Omental fat pad (tissue), 3 donors: ENCODE measurements at regions not wholly inside any gene's neighbourhood (a gene's known extent, or its start where the extent isn't known, plus 50 kb on each side); places are given as distances from the start of the nearest gene placed in this dataset.
A peak's percentile ranks its signal among the peaks of the same experiment; 100 is the strongest.

Experiments
- ATAC-seq: fragments of 150-250 bp; one replicate; pipeline ENCODE4 v1.9.1; 2016; ENCODE audit warnings: mild to moderate bottlenecking, moderate library complexity; ENCODE audit not compliant: low FRiP score
- DNase-seq: peaks from one replicate; pipeline ENCODE4 v3.0.0-alpha.2; 2019; ENCODE audit warnings: low spot score
- TF ChIP-seq, protein P1 (sequence below), 3 donors: fragments of 450-650 bp; IDR thresholded peaks; one replicate each; pipeline ENCODE4 v1.5.1; 2016 to 2017; ENCODE audit warnings: antibody characterized with exemption in 3 of 3, mild to moderate bottlenecking in 3 of 3, moderate library complexity in 2 of 3

DNA sequence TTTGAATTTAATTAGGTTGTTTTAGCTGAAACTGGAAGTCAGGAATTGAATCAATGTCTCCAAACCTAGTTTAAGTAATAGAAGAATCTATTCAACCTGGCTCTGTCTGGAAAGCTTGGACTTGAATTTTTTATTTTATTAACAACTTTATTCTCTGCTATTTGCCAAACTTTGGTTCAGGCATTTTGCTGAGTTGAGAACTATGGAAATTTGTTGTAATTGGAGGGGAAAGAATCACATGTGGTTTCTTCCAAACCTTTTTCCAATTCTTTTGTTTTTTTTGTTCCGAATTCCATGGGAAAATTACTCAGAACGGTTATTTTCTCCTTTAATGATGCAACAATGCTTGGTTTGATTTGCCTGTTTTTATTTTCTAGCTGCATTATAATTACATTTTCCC, 98.2 kb upstream of the RPS23 start:
- no peak for DNase-seq
- TF ChIP-seq, protein P1, sequence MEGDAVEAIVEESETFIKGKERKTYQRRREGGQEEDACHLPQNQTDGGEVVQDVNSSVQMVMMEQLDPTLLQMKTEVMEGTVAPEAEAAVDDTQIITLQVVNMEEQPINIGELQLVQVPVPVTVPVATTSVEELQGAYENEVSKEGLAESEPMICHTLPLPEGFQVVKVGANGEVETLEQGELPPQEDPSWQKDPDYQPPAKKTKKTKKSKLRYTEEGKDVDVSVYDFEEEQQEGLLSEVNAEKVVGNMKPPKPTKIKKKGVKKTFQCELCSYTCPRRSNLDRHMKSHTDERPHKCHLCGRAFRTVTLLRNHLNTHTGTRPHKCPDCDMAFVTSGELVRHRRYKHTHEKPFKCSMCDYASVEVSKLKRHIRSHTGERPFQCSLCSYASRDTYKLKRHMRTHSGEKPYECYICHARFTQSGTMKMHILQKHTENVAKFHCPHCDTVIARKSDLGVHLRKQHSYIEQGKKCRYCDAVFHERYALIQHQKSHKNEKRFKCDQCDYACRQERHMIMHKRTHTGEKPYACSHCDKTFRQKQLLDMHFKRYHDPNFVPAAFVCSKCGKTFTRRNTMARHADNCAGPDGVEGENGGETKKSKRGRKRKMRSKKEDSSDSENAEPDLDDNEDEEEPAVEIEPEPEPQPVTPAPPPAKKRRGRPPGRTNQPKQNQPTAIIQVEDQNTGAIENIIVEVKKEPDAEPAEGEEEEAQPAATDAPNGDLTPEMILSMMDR (IDR thresholded peaks at IDR 0.05): no peak
- no peak for ATAC-seq

DNA sequence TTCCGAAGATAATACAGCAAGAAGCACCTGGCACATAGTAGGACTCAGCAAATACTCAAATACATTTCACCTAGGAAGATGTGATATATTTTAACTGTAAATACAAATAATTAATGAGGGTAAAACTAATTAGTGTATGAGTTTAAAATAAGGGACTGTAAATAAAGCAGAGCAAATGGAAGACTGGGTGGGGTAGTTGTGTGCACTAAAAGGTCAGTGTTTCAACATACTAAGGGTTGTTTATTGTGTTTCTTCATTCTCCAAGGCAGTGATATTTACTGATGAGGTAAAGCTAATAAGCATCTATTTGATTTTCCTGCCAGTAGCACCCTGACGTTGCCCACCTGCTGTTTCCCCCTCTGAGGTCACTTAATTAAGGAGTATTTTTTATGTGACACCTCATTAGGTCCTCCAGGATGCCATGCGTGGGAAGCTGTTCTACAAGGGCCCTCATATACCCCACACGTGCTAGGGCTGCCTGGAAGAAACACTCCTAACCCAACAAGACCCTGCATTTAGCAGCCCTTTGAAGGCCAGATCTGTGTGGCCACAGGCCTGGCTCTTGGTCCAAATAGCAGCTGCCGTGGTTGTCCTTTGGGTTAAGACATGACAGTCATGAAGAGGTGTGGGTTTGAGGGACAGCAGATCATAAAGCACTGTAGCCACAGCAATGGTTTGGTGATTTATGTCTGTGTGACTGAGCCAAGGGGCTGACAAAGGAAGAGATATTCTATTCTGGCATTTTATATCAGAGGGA, 97.5 kb upstream of the RPS23 start:
- no peak for ATAC-seq

DNA sequence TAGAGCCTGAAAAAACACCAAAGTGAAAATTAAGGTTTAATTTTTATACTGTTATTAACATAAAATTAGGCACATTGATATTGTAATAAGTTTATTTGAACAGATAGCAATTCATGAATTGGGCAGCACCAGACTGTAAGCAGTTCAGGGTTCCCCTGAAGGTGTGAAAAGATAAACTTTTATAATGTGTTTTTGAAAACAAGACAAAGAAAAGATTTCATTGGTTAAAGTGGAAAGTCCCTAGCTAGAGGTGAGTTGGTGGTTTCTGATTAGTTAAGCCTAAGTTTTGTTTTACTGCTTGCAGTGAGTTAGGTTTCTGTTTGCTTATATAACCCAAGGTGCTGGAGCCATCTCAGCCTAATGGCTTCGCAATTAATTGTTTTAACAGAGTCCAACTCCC, 96.5 kb upstream of the RPS23 start:
- DNase-seq: no peak
- TF ChIP-seq, protein P1 (IDR thresholded peaks at IDR 0.05): no peak

More for the DNA sequence above, 97.5 kb upstream of the RPS23 start:
- TF ChIP-seq, protein P1 (IDR thresholded peaks at IDR 0.05): no peak
- no peak for DNase-seq

DNA sequence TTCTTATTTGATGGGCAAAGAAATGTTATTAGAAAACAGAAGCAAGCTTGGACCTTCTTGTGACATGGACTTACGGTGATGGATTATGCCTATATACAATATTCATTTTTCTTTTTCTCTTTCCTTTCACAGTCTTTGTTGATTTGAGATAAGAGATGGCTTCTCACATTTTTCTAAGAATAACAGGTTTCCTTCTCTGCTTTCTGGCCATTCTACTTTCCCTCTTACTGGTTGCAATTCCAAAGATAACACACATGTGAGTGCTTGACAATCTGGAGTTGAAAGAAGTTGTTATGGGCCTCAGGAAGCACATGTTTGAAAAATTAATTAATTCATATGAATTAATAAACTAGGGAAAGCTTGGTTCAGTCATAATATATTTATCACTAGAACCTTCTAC, 89.8 kb upstream of the RPS23 start:
- DNase-seq (no peak), ATAC-seq (no peak)
- TF ChIP-seq, protein P1 (IDR thresholded peaks at IDR 0.05): no peak

More for the DNA sequence above, 96.5 kb upstream of the RPS23 start:
- ATAC-seq: no peak

DNA sequence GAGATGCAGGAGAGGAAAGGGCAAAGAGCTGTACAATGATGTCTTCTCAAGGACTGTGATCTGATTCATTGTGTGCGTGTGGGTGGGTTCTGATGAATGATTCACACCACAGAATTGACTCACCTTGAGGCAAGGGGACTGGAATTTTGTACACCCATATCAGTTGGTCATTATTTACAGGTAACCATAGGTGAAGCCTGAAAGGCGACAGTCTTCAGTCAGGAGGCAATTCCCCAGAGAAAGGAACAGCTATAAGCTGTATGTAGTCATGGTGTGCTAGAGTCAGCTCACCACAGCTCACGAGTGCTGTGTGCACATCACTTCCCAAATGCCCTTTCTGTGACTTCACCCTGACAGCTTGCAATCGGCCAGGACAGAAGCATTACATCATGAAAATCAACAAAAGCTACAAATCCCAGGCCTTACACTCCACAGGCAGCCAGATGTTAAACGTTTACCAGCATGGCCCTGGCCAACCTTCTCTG, 87.6 kb upstream of the RPS23 start:
- ATAC-seq (peak; percentile 48), DNase-seq (no peak)
- TF ChIP-seq, protein P1 (IDR thresholded peaks at IDR 0.05): no peak

DNA sequence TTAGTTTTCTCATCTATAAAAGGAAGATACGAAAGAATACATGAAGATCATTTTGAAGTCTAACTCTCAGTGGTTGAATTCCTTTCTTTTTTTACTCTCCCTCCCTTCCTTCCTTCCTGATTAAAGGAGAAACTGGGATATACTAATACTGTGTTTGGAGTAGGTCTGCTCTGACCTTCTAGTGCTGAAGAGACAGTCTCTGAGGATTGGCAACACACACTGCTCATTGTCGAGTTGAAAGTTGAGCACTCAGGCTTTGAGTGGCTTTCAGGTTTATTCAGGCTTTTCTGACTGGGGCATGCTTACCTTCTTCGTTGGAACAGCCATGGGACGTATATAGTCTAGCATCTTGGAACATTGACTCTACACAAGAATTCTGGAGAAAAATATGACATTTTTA, 86.9 kb upstream of the RPS23 start:
- TF ChIP-seq, protein P1 (IDR thresholded peaks at IDR 0.05): no peak
- DNase-seq (no peak), ATAC-seq (no peak)

DNA sequence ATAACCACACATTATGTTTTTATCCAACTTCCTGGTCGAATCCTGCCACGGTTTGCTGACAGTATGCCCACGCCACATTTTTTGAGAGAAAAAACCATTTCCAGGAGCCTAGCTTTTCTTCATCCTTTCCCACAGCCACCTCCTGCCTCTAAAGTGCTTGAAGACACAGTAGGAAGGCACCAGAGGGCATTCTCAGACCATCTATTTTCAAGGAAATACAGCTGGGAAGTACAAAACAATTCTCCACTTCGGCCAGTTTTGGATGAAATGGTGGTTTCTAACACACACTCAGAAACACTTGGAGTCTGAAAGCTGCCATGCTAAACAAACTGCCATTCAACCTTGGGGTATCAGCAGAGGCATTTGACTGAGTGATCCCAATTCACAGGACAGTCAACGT, 86.3 kb upstream of the RPS23 start:
- DNase-seq (no peak), ATAC-seq (no peak)
- TF ChIP-seq, protein P1 (IDR thresholded peaks at IDR 0.05): no peak
